ENCODE measurements at regions not wholly inside any gene's neighbourhood (a gene's known extent, or its start where the extent isn't known, plus 50 kb on each side); places are given as distances from the start of the nearest gene placed in this dataset.
A peak's percentile ranks its signal among the peaks of the same experiment; 100 is the strongest.

- POLR2A ChIA-PET (ENCODE audit: unreplicated experiment): no interaction called here
- Histone ChIP-seq H3K36me3 (ENCODE audit: low read depth, low read length) (no peaks in the 10 kb centered on the region), H3K4me1 (ENCODE audit: insufficient read depth, low read length) (no peaks in the 10 kb centered on the region; the same call in 1 of the 2 replicates), H3K4me2 (ENCODE audit: low read length) (no peak overlapping the region), H3K27me3 (ENCODE audit: low read length) (no peaks in the 10 kb centered on the region), H2AFZ (ENCODE audit: low read length) (no peak overlapping the region), H3K27ac (ENCODE audit: low read length) (no peak overlapping the region), H3K9me3 (ENCODE audit: low read length) (no peaks in the 10 kb centered on the region), H4K20me1 (ENCODE audit: low read length) (no peaks in the 10 kb centered on the region), H3K4me3 (ENCODE audit: low read length) (no peak overlapping the region), H3K9ac (ENCODE audit: low read length) (no peak overlapping the region), H3F3A (ENCODE audit: low read length, unreplicated experiment) (no peaks in the 10 kb centered on the region), H3K9me2 (replicated peaks; ENCODE audit: low read length) (no peaks in the 10 kb centered on the region), H3K79me2 (ENCODE audit: low read length) (no peaks in the 10 kb centered on the region)
- intact Hi-C loops (cut with micrococcal nuclease): no loop called here
- BruUV-seq (replicated peaks): no TSS peak
- TF ChIP-seq EZH2 (IDR thresholded peaks at IDR 0.05; ENCODE audit: low read length, unreplicated experiment): no peak
- no peak for TF ChIP-seq EZH2phosphoT487 (IDR thresholded peaks at IDR 0.05; ENCODE audit: borderline replicate concordance, low read length)
- TF ChIP-seq, protein P1, sequence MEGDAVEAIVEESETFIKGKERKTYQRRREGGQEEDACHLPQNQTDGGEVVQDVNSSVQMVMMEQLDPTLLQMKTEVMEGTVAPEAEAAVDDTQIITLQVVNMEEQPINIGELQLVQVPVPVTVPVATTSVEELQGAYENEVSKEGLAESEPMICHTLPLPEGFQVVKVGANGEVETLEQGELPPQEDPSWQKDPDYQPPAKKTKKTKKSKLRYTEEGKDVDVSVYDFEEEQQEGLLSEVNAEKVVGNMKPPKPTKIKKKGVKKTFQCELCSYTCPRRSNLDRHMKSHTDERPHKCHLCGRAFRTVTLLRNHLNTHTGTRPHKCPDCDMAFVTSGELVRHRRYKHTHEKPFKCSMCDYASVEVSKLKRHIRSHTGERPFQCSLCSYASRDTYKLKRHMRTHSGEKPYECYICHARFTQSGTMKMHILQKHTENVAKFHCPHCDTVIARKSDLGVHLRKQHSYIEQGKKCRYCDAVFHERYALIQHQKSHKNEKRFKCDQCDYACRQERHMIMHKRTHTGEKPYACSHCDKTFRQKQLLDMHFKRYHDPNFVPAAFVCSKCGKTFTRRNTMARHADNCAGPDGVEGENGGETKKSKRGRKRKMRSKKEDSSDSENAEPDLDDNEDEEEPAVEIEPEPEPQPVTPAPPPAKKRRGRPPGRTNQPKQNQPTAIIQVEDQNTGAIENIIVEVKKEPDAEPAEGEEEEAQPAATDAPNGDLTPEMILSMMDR (conservative IDR thresholded peaks at IDR 0.05; ENCODE audit: low read depth, low read length): no peak
- peak; percentile 36 for DNase-seq
- CTCF ChIA-PET: no interaction called here
- ATAC-seq: peak; percentile 95
These were observed 55.9 kb upstream of the BARX1 start for GRCh38 chr9:94010980-94011533.

- DNase-seq (peak; percentile 76), ATAC-seq (peak; percentile 94)
- Histone ChIP-seq H3K79me2 (ENCODE audit: low read length) (no peaks in the 10 kb centered on the region), H3K9me2 (replicated peaks; ENCODE audit: low read length) (no peaks in the 10 kb centered on the region), H3K4me1 (ENCODE audit: insufficient read depth, low read length) (peaks cover 8% of the 10 kb centered on the region; the same call in 1 of the 2 replicates), H3K4me2 (ENCODE audit: low read length) (no peak overlapping the region), H3K27ac (ENCODE audit: low read length) (no peak overlapping the region), H3K27me3 (ENCODE audit: low read length) (no peaks in the 10 kb centered on the region), H4K20me1 (ENCODE audit: low read length) (no peaks in the 10 kb centered on the region), H3F3A (ENCODE audit: low read length, unreplicated experiment) (no peaks in the 10 kb centered on the region), H2AFZ (ENCODE audit: low read length) (no peak overlapping the region), H3K9me3 (ENCODE audit: low read length) (no peaks in the 10 kb centered on the region), H3K36me3 (ENCODE audit: low read depth, low read length) (no peaks in the 10 kb centered on the region), H3K9ac (ENCODE audit: low read length) (no peak overlapping the region), H3K4me3 (ENCODE audit: low read length) (no peak overlapping the region)
- TF ChIP-seq, protein P1 (conservative IDR thresholded peaks at IDR 0.05; ENCODE audit: low read depth, low read length): no peak
- no peak for TF ChIP-seq EZH2phosphoT487 (IDR thresholded peaks at IDR 0.05; ENCODE audit: borderline replicate concordance, low read length)
- no TSS peak for BruUV-seq (replicated peaks)
- ChIA-PET CTCF (no interaction called here), POLR2A (ENCODE audit: unreplicated experiment) (interaction anchor here (0.7 kb wide), 1 partner anchor 8 kb away, joined by 3 read pairs; no protein-coding TSS in a partner anchor)
- intact Hi-C loops (cut with micrococcal nuclease): no loop called here
These were observed 50.2 kb upstream of the BARX1 start for GRCh38 chr9:94005272-94005901.
